GM21528 (cell line): ENCODE measurements at regions not wholly inside any gene's neighbourhood (a gene's known extent, or its start where the extent isn't known, plus 50 kb on each side); places are given as distances from the start of the nearest gene placed in this dataset.
"Not testable (repeated sequence)": the region's sequence is repeated elsewhere in the genome, so short reads cannot be mapped to it uniquely, and the experiment has no call there.

ENCODE experiments used
- ATAC-seq: cut with Tn5 transposase; IDR thresholded peaks from one replicate; pipeline ENCODE4 v1.9.1; 2021; ENCODE audit warnings: mild to moderate bottlenecking, moderate library complexity; ENCODE audit not compliant: unreplicated experiment, low FRiP score

GRCh38 chr6:105746509-105746908 lies 339.6 kb upstream of the PRDM1 start:
- ATAC-seq, result no peak

- no peak for ATAC-seq
Observed at GRCh38 chr6:105746130-105746505, 340.0 kb upstream of the PRDM1 start.

GRCh38 chr6:105745464-105746129 lies 340.5 kb upstream of the PRDM1 start:
- ATAC-seq, result no peak

- no peak for ATAC-seq
Observed at GRCh38 chr6:105744815-105745214, 341.3 kb upstream of the PRDM1 start.

- ATAC-seq, result no peak
Observed at GRCh38 chr6:105740946-105741645, 338.2 kb upstream of the PREP start.

GRCh38 chr6:105739764-105740163 lies 336.9 kb upstream of the PREP start:
- no peak for ATAC-seq

GRCh38 chr6:105733556-105734162 lies 330.8 kb upstream of the PREP start:
- ATAC-seq, result no peak

GRCh38 chr6:105728995-105729394 lies 326.1 kb upstream of the PREP start:
- no peak for ATAC-seq

- ATAC-seq, result no peak
Observed at GRCh38 chr6:105726902-105727655, 324.2 kb upstream of the PREP start.

GRCh38 chr6:105714846-105715245 lies 312.0 kb upstream of the PREP start:
- no peak for ATAC-seq

GRCh38 chr6:105713474-105714118 lies 310.7 kb upstream of the PREP start:
- ATAC-seq, result no peak

- no peak for ATAC-seq
Observed at GRCh38 chr6:105711216-105711615, 308.3 kb upstream of the PREP start.

GRCh38 chr6:105705608-105706007 lies 302.7 kb upstream of the PREP start:
- no peak for ATAC-seq

GRCh38 chr6:105695461-105695860 lies 292.6 kb upstream of the PREP start:
- no peak for ATAC-seq

GRCh38 chr6:105692613-105693215 lies 289.8 kb upstream of the PREP start:
- no peak for ATAC-seq

- no peak for ATAC-seq
Observed at GRCh38 chr6:105691971-105692370, 289.1 kb upstream of the PREP start.

GRCh38 chr6:105691081-105691480 lies 288.2 kb upstream of the PREP start:
- no peak for ATAC-seq

- ATAC-seq, result no peak
Observed at GRCh38 chr6:105688573-105688972, 285.7 kb upstream of the PREP start.

GRCh38 chr6:105686793-105687192 lies 283.9 kb upstream of the PREP start:
- not testable (repeated sequence) for ATAC-seq

GRCh38 chr6:105681061-105681460 lies 278.2 kb upstream of the PREP start:
- no peak for ATAC-seq
